NCI-H345 (cell line): ENCODE measurements at regions not wholly inside any gene's neighbourhood (a gene's known extent, or its start where the extent isn't known, plus 50 kb on each side); places are given as distances from the start of the nearest gene placed in this dataset.

Experiments used
- DNase-seq: peaks from one replicate; lab custom pipeline; 2025; lab: John Stamatoyannopoulos, UW

DNA sequence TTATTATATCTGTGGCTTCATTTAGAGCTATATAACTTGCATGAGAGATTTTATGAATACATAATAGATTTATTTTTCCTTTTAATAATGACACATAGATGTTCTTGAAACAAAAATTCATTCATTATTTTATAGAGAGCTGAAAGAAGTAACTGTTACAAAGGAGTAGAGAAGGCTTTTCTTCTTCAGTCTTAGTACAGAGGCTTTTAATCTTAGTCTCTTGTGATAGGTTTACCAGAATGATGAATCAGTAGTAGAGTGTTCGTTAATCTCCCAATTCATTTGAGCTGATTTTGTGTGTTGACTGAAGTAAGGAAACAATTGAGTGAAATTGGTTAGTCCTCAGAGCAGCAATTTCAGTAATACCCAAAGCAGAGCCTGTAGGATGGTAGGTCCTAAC is 1284.1 kb upstream of the ACO1 start:
- no peak for DNase-seq

DNA sequence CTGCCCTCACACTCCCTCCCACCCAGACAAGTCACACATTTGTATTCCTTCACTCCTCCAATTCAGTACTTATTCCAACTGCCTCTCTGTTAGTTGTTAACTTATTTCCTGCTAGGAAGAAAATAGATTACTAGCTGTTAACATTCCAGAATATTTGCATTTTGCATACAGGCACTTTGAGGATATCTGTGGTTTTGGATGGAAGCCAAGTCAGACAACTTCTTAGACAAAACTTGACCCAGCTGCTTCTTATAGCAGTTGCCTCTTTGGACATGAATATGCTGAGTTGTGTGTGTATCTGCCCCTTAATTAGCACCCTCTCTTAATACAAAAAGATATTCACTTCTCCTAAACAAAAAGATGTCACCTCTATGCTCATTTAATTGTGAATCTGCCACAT is 1280.6 kb upstream of the ACO1 start:
- DNase-seq: no peak

DNA sequence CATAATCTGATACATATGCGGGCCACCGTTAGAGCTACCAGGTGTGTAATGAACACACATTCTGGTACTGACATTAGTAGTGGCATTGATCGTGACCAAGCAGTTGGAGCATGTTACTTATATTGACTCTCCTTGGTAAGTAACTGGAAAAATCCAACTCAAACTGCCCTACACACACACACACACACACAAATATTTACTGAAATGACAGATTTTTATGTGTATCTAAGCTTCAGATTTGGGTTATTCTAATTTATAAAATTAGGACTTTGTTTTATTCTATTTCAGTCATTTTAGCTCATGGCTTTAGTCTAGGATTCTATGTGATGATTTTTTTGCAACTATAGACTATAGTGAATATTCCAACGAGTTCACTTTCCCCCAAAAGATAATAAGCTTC is 1280.2 kb upstream of the ACO1 start:
- DNase-seq: no peak

- DNase-seq: no peak
Observed at GRCh38 chr9:31112491-31112890, 1272.0 kb upstream of the ACO1 start.

GRCh38 chr9:31114346-31114745 is 1270.1 kb upstream of the ACO1 start:
- DNase-seq: no peak

- peak; percentile 11 for DNase-seq
Observed at GRCh38 chr9:31119890-31120454, 1264.5 kb upstream of the ACO1 start.

DNA sequence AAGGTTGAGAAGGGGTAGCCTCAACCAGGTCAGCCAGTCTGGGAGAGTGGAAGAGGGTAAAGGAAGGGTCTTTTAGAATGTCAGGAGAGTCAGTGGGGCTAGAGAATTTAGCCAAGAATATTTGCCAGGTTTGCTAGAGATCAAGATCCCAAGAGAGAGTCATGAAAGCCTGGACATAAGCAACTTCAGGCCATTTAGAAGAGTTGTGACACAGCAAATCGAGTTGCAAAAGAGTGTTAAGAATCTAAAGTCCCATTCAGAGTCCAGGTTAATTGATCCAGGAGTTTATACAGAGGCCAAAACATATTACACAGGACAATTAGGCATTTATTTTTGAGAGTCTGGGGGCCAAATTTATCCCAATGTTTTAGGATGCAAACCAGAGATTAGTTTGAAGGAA is 1260.1 kb upstream of the ACO1 start:
- DNase-seq: no peak

GRCh38 chr9:31135567-31135966 is 1248.9 kb upstream of the ACO1 start:
- DNase-seq: no peak

GRCh38 chr9:31136524-31136923 is 1247.9 kb upstream of the ACO1 start:
- no peak for DNase-seq

DNA sequence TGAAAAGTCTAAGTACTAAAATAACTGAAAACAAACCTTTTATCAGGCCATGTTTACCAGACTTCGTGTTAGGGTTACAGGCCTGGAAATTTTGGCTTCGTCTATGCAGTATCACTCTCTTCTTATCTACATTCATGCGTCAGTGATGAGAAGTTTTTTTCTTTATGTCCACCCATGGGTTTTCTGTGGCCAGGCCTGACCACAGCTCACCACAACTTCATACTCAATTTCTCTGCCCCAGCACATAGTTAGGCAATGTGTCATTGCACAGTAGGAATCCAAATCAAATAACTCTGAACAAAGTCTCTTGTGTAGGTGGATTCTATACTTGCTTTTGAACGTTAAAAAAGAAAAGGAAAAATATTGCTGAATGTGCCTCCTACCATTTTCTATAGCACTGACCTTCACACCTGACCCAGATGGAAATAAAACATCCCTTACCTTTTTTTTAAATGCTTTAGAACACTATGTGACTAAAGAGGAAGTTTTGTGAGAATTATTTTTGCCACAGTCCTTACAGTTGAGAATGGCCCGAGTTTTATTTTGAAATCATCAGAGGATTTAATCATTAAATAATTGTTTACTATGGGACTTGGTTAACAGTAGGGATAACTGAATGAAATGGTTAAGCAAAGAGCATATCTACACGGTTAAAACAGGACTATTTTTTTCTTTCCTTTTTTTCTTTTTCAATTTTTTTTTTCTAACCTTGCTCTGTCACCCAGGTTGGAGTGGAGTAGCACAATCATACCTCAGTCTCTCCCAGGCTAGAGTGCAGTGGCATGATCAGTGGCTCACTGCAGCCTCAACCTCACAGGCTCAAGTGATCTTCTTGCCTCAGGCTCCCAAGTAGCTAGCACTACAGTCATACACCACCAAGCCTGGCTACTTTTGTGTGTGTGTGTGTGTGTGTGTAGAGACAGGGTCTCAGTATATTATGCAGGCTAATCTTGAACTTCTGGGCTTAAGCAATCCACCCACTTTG is 1247.0 kb upstream of the ACO1 start:
- no peak for DNase-seq

- no peak for DNase-seq
Observed at GRCh38 chr9:31140316-31140715, 1244.1 kb upstream of the ACO1 start.

- DNase-seq: no peak
Observed at GRCh38 chr9:31142456-31142855, 1242.0 kb upstream of the ACO1 start.

- no peak for DNase-seq
Observed at GRCh38 chr9:31144614-31145013, 1239.8 kb upstream of the ACO1 start.

GRCh38 chr9:31146485-31147166 is 1237.8 kb upstream of the ACO1 start:
- no peak for DNase-seq

DNA sequence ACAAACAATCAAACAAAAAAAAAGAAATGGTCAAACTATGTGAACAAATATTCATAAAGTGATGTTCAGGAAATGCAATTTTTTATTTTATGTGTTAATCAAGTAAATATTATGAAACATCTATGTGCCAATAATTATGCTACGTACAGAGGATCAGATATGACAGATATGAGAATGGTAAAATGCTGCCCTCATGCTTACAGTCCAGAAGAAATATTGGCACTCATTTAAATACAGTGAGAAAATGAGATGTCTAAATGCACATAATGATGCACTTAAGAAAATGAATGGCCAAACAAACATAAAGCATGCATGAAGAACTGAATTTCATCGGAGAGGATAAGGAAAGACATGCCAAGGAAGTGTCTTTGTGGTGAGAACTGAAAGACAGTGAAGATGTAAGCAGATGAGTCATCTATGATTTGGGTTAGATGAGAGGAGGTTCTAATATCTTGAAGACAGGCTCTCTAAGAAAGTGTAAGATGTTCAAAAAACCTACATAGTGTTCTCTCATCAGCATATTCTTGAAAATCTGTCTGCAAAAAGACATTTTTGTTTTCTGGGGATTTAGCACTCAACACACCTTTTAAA is 1231.1 kb upstream of the ACO1 start:
- DNase-seq: no peak

- peak; percentile 52 for DNase-seq
Observed at GRCh38 chr9:31166516-31166915, 1217.9 kb upstream of the ACO1 start.

GRCh38 chr9:31168161-31168560 is 1216.3 kb upstream of the ACO1 start:
- DNase-seq: no peak

DNA sequence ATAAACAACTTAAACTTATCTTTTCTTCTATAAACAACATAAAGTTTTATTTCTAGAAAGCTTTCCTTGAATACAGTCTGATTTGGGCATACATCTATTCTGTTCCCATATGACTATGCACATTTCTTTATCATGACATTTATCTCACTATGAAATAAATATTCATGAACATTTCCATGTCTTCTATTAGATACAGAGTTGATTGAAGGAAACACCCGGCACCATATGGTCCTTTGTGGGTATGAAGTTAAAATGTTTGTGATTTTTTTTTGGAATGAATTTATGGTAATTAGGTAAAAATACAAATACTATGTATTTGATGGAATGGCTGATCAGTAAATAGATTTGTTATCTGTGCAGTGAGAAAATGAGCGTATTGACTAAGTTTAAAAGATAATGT is 1209.8 kb upstream of the ACO1 start:
- no peak for DNase-seq

GRCh38 chr9:31183866-31184265 is 1200.6 kb upstream of the ACO1 start:
- no peak for DNase-seq

DNA sequence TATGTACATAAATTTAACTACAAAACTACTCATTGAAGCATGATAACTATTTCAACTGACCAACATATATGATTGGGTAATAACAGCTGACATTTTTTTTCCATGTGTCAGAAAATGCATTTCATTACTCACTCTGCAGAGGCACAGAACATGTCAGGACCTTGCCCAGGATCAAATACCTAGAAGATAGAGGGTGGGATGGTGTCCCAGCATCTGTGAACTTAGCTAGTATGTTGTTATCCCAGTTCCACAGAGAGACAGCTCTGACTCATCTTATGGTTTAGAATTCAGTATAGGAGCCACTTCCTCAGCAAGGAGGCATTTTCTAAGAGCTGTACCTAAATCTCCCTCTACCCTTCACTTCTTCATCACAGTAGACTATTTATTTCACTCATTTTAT is 1198.6 kb upstream of the ACO1 start:
- DNase-seq: no peak

- no peak for DNase-seq
Observed at GRCh38 chr9:31188496-31188895, 1195.9 kb upstream of the ACO1 start.

- DNase-seq: no peak
Observed at GRCh38 chr9:31210978-31211570, 1173.4 kb upstream of the ACO1 start.
